GM23248 (cell line): ENCODE measurements at regions not wholly inside any gene's neighbourhood (a gene's known extent, or its start where the extent isn't known, plus 50 kb on each side); places are given as distances from the start of the nearest gene placed in this dataset.

Experiments
- DNase-seq: peaks from one replicate; pipeline ENCODE4 v3.0.0-alpha.2; 2015
- H2AFZ ChIP-seq: fragments of 200-600 bp; sonication (generic); 2 replicates; pipeline ENCODE4 v1.6.1; 2016; ENCODE audit warnings: antibody characterized with exemption
- H3F3A ChIP-seq: fragments of 200-600 bp; sonication (generic); 2 replicates; pipeline ENCODE4 v1.6.1; 2016; ENCODE audit warnings: mild to moderate bottlenecking, antibody characterized with exemption, mixed run types; ENCODE audit not compliant: insufficient read depth
- H3K27ac ChIP-seq: fragments of 200-600 bp; sonication (generic); 2 replicates; pipeline ENCODE4 v1.5.1; 2016; ENCODE audit warnings: mild to moderate bottlenecking
- H3K27me3 ChIP-seq: fragments of 200-600 bp; sonication (generic); replicated peaks from 2 replicates; pipeline ENCODE4 v1.6.1; 2016; ENCODE audit warnings: mild to moderate bottlenecking; ENCODE audit not compliant: insufficient read depth
- H3K36me3 ChIP-seq: fragments of 200-600 bp; sonication (generic); 2 replicates; pipeline ENCODE4 v1.6.1; 2016; ENCODE audit warnings: low read depth, mild to moderate bottlenecking
- H3K4me1 ChIP-seq: fragments of 200-600 bp; sonication (generic); 2 replicates; pipeline ENCODE4 v1.6.1; 2016; ENCODE audit warnings: mild to moderate bottlenecking; ENCODE audit not compliant: insufficient read depth
- H3K4me2 ChIP-seq: fragments of 200-600 bp; sonication (generic); one replicate; pipeline ENCODE4 v1.6.1; 2016; ENCODE audit warnings: mild to moderate bottlenecking; ENCODE audit not compliant: unreplicated experiment
- H3K4me3 ChIP-seq: fragments of 200-600 bp; sonication (generic); 2 replicates; pipeline ENCODE4 v1.5.1; 2016; ENCODE audit warnings: mild to moderate bottlenecking
- H3K79me2 ChIP-seq: fragments of 200-600 bp; sonication (generic); 2 replicates; pipeline ENCODE4 v1.6.1; 2016; ENCODE audit warnings: mild to moderate bottlenecking; ENCODE audit not compliant: insufficient read depth
- H3K9ac ChIP-seq: fragments of 200-600 bp; sonication (generic); 2 replicates; pipeline ENCODE4 v1.6.1; 2016; ENCODE audit warnings: mild to moderate bottlenecking
- H3K9me2 ChIP-seq: fragments of 200-600 bp; sonication (generic); 2 replicates; pipeline ENCODE4 v1.6.1; 2016; ENCODE audit warnings: mixed run types, mild to moderate bottlenecking, moderate library complexity; ENCODE audit not compliant: insufficient read depth
- H3K9me3 ChIP-seq: fragments of 200-600 bp; sonication (generic); one replicate; pipeline ENCODE4 v1.6.1; 2017; ENCODE audit warnings: low read depth
- H4K20me1 ChIP-seq: fragments of 200-600 bp; sonication (generic); 2 replicates; pipeline ENCODE4 v1.6.0; 2016; ENCODE audit not compliant: insufficient read depth
- EZH2 ChIP-seq: fragments of 200-600 bp; sonication (generic); IDR thresholded peaks from 2 replicates; pipeline ENCODE4 v1.6.1; 2018; ENCODE audit warnings: antibody characterized with exemption, mild to moderate bottlenecking; ENCODE audit not compliant: insufficient read depth, poor library complexity, severe bottlenecking
- EZH2phosphoT487 ChIP-seq: fragments of 200-600 bp; sonication (generic); IDR thresholded peaks from 2 replicates; pipeline ENCODE4 v1.6.1; 2018; ENCODE audit warnings: antibody characterized with exemption, moderate library complexity, mild to moderate bottlenecking, low read depth; ENCODE audit not compliant: insufficient read depth
- WGBS, 2 experiments: methylation state at CpG; one replicate each; pipeline ENCODE4 v1.1.6; 2015 to 2017; ENCODE audit warnings: low lambda C conversion rate in 2 of 2, low coverage in 1 of 2; ENCODE audit errors: missing lambda C conversion rate in 2 of 2; 5-methylcytosine and 5-hydroxymethylcytosine counted together
- in situ Hi-C: fragments of 300-500 bp; cut with MboI; formaldehyde crosslinking; loops from 2 replicates; pipeline ENCODE4 v1.15.0; 2020

- H3K36me3 ChIP-seq, result 0 out of 2 replicates have a peak, but pooled peaks cover 5% of the 10 kb centered on the region
These were observed 568.7 kb upstream of the MARCKS start for GRCh38 chr6:113288409-113288808.

GRCh38 chr6:113289166-113289565 is 568.0 kb upstream of the MARCKS start:
- peaks cover 12% of the 10 kb centered on the region; the same call in 1 of the 2 replicates for H3F3A ChIP-seq
- no peaks in the 10 kb centered on the region for H3K9me2 ChIP-seq
- H3K79me2 ChIP-seq, result no peaks in the 10 kb centered on the region
- WGBS, 2 experiments, result 94 to 96% methylated on average over 6 of the region's 6 CpGs
- no peak overlapping the region for H3K4me2 ChIP-seq
- no peak for DNase-seq
- no peaks in the 10 kb centered on the region for H4K20me1 ChIP-seq
- no peak overlapping the region for H3K4me3 ChIP-seq
- H3K36me3 ChIP-seq, result 0 out of 2 replicates have a peak, but pooled peaks cover 5% of the 10 kb centered on the region
- in situ Hi-C loops, result no loop called here
- no peak overlapping the region for H2AFZ ChIP-seq
- H3K9me3 ChIP-seq, result peaks cover 4% of the 10 kb centered on the region
- no peak for TF ChIP-seq EZH2
- no peak for TF ChIP-seq EZH2phosphoT487
- H3K9ac ChIP-seq, result no peak overlapping the region
- H3K4me1 ChIP-seq, result peaks cover 31% of the 10 kb centered on the region
- H3K27ac ChIP-seq, result no peak overlapping the region
- H3K27me3 ChIP-seq, result no peaks in the 10 kb centered on the region

More at GRCh38 chr6:113288409-113288808, 568.7 kb upstream of the MARCKS start:
- in situ Hi-C loops, result no loop called here
- DNase-seq, result no peak
- Histone ChIP-seq H3K27me3 (no peaks in the 10 kb centered on the region), H3K9ac (no peak overlapping the region), H4K20me1 (no peaks in the 10 kb centered on the region), H3K79me2 (no peaks in the 10 kb centered on the region), H3K4me2 (no peak overlapping the region), H3K4me3 (no peak overlapping the region), H3K9me3 (peaks cover 4% of the 10 kb centered on the region), H3F3A (peaks cover 12% of the 10 kb centered on the region; the same call in 1 of the 2 replicates), H2AFZ (no peak overlapping the region), H3K9me2 (no peaks in the 10 kb centered on the region), H3K4me1 (peaks cover 30% of the 10 kb centered on the region), H3K27ac (no peak overlapping the region)
- 89 to 96% methylated on average over 1 of the region's 1 CpG for WGBS, 2 experiments
- TF ChIP-seq EZH2 (no peak), EZH2phosphoT487 (no peak)

GRCh38 chr6:113290684-113291083 is 566.5 kb upstream of the MARCKS start:
- Histone ChIP-seq H2AFZ (peak overlapping the region; percentile 4; the same call in 1 of the 2 replicates), H3K36me3 (0 out of 2 replicates have a peak, but pooled peaks cover 2% of the 10 kb centered on the region), H3K27ac (no peak overlapping the region), H3K27me3 (no peaks in the 10 kb centered on the region), H3K9me3 (peaks cover 4% of the 10 kb centered on the region), H4K20me1 (no peaks in the 10 kb centered on the region), H3K4me1 (peaks cover 31% of the 10 kb centered on the region), H3K4me2 (no peak overlapping the region), H3K9me2 (no peaks in the 10 kb centered on the region), H3K79me2 (no peaks in the 10 kb centered on the region), H3K9ac (no peak overlapping the region), H3F3A (peaks cover 12% of the 10 kb centered on the region; the same call in 1 of the 2 replicates), H3K4me3 (no peak overlapping the region)
- DNase-seq, result no peak
- 45 to 62% methylated on average over 1 of the region's 1 CpG for WGBS, 2 experiments
- no peak for TF ChIP-seq EZH2
- TF ChIP-seq EZH2phosphoT487, result no peak
- in situ Hi-C loops, result no loop called here

GRCh38 chr6:113291751-113292445 is 565.2 kb upstream of the MARCKS start:
- H3F3A ChIP-seq, result peaks cover 12% of the 10 kb centered on the region; the same call in 1 of the 2 replicates
- H3K27ac ChIP-seq, result peak overlapping the region; percentile 12; the same call in 1 of the 2 replicates
- WGBS, 2 experiments, result 19% methylated on average over 4 of the region's 4 CpGs
- no peaks in the 10 kb centered on the region for H3K27me3 ChIP-seq
- peak overlapping the region; percentile 41; the same call in 1 of the 2 replicates for H2AFZ ChIP-seq
- H3K9ac ChIP-seq, result no peak overlapping the region
- peak; percentile 71 for DNase-seq
- no peak for TF ChIP-seq EZH2phosphoT487
- no peak for TF ChIP-seq EZH2
- peak overlapping the region; percentile 23 for H3K4me2 ChIP-seq
- H3K79me2 ChIP-seq, result no peaks in the 10 kb centered on the region
- peaks cover 31% of the 10 kb centered on the region for H3K4me1 ChIP-seq
- no peaks in the 10 kb centered on the region for H3K36me3 ChIP-seq
- H4K20me1 ChIP-seq, result no peaks in the 10 kb centered on the region
- in situ Hi-C loops, result no loop called here
- H3K4me3 ChIP-seq, result no peak overlapping the region
- no peaks in the 10 kb centered on the region for H3K9me3 ChIP-seq
- H3K9me2 ChIP-seq, result no peaks in the 10 kb centered on the region
